Osteocyte (in vitro differentiated cells): ENCODE measurements at regions not wholly inside any gene's neighbourhood (a gene's known extent, or its start where the extent isn't known, plus 50 kb on each side); places are given as distances from the start of the nearest gene placed in this dataset.

Source experiments
- DNase-seq: peaks from one replicate; pipeline ENCODE4 v3.0.0; 2021; ENCODE audit warnings: mixed read lengths; ENCODE audit not compliant: unreplicated experiment; ENCODE audit errors: extremely low spot score
- H3K27ac Mint-ChIP-seq: one replicate; pipeline ENCODE4 v1.8.0; 2021; ENCODE audit warnings: mild to moderate bottlenecking, mixed read lengths; ENCODE audit not compliant: unreplicated experiment
- H3K27me3 Mint-ChIP-seq: one replicate; pipeline ENCODE4 v1.8.0; 2021; ENCODE audit warnings: mixed read lengths; ENCODE audit not compliant: unreplicated experiment
- H3K36me3 Mint-ChIP-seq: one replicate; pipeline ENCODE4 v1.8.0; 2021; ENCODE audit warnings: mixed read lengths; ENCODE audit not compliant: unreplicated experiment
- H3K4me1 Mint-ChIP-seq: one replicate; pipeline ENCODE4 v1.8.0; 2021; ENCODE audit warnings: mixed read lengths; ENCODE audit not compliant: unreplicated experiment
- H3K4me3 Mint-ChIP-seq: one replicate; pipeline ENCODE4 v1.8.0; 2021; ENCODE audit warnings: mild to moderate bottlenecking, moderate library complexity, mixed read lengths; ENCODE audit not compliant: unreplicated experiment
- H3K9me3 Mint-ChIP-seq: one replicate; pipeline ENCODE4 v1.8.0; 2021; ENCODE audit warnings: mixed read lengths; ENCODE audit not compliant: unreplicated experiment
- TF ChIP-seq, protein P1 (sequence below): fragments of 200-600 bp; sonication (generic); IDR thresholded peaks from 2 replicates; pipeline ENCODE4 v1.5.0; 2021; ENCODE audit warnings: antibody characterized with exemption, mild to moderate bottlenecking, moderate library complexity

DNA sequence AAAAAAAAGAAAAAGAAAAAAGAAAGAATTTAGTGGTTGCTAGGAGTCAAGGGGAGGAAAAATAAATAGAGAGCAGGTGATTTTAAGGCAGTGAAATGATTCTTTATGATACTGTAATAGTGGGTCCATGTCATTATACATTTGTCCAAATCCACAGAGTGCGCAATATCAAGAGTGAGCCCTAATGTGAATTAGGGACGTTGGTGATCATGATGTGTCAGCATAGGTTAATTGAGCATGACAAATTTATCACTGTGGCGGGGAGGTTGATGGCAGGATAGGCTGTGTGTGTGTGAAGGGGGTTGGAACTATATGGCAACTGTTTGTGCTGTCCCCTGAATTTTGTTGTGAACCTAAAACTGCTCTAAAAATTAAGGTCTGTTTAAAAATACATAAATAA lies 357.8 kb downstream of the ICE1 start:
- no peak for DNase-seq
- Mint-ChIP-seq H3K9me3 (peaks cover 3% of the 10 kb centered on the region), H3K27me3 (no peaks in the 10 kb centered on the region), H3K4me1 (no peaks in the 10 kb centered on the region), H3K27ac (no peak overlapping the region), H3K4me3 (no peak overlapping the region), H3K36me3 (no peaks in the 10 kb centered on the region)
- TF ChIP-seq, protein P1, sequence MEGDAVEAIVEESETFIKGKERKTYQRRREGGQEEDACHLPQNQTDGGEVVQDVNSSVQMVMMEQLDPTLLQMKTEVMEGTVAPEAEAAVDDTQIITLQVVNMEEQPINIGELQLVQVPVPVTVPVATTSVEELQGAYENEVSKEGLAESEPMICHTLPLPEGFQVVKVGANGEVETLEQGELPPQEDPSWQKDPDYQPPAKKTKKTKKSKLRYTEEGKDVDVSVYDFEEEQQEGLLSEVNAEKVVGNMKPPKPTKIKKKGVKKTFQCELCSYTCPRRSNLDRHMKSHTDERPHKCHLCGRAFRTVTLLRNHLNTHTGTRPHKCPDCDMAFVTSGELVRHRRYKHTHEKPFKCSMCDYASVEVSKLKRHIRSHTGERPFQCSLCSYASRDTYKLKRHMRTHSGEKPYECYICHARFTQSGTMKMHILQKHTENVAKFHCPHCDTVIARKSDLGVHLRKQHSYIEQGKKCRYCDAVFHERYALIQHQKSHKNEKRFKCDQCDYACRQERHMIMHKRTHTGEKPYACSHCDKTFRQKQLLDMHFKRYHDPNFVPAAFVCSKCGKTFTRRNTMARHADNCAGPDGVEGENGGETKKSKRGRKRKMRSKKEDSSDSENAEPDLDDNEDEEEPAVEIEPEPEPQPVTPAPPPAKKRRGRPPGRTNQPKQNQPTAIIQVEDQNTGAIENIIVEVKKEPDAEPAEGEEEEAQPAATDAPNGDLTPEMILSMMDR: no peak

DNA sequence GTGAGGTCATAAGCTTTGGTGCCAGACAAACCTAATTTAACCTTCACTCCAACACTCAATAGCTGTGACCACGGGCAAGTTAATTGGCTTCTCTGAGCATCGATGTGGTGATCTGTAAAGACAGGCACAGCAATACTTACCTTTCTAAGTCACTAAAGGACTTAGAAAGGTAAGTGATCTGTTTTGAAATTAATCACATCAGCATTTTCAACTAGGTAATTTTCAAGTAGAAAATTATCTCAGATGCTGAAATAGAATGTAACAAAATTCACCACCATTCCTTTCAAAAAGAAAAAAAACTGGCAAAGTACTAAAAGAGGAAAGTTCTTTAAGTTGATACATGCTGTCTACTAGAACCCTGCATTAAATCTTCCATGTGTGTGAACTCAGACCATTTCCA lies 354.5 kb downstream of the ICE1 start:
- TF ChIP-seq, protein P1: no peak

DNA sequence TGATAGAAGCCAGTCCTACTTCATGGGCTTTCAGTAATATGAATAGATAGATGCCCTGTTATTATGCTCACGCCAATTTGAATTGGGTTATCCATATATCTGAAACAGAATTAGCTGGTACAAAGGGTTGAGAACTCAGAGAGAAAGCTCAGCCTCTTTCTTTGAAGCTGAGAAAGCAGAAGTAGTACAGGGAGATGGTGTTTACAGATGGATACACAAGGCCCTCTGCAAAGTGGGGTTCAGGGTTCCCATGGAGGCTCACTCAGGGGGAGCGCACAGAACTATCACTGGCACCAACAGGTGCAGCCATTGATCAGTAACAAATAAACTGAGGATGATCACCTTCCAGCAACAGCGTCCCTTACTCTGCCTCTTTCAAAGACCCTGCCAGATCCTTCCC lies 349.7 kb downstream of the ICE1 start:
- H3K9me3 Mint-ChIP-seq: peaks cover 3% of the 10 kb centered on the region
- H3K4me3 Mint-ChIP-seq: no peak overlapping the region
- H3K27me3 Mint-ChIP-seq: no peaks in the 10 kb centered on the region
- H3K4me1 Mint-ChIP-seq: no peaks in the 10 kb centered on the region
- TF ChIP-seq, protein P1: no peak
- no peak overlapping the region for H3K27ac Mint-ChIP-seq
- no peaks in the 10 kb centered on the region for H3K36me3 Mint-ChIP-seq
- DNase-seq: no peak

More for the DNA sequence above, 354.5 kb downstream of the ICE1 start:
- Mint-ChIP-seq H3K27me3 (no peaks in the 10 kb centered on the region), H3K9me3 (peaks cover 3% of the 10 kb centered on the region), H3K4me1 (no peaks in the 10 kb centered on the region), H3K27ac (no peak overlapping the region), H3K4me3 (no peak overlapping the region), H3K36me3 (no peaks in the 10 kb centered on the region)
- no peak for DNase-seq

DNA sequence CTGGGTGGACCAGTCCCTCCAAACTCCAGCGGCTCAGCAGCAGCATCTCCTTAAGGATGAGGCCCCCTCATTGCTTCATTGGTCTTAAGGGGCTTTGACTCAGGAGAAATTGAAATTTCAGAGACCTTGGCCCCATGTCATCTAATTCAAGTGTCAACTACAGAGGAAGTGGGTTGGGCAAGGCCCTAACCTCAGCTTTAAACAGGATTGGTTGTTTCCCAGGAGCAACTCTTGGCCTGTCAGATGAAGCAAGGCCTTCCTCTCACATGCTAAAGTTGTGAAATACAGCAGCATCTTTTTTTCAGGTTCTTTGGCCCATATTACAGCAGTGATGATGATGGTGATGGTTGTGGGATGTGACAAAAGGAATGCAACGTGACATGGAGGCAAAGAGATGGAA lies 348.3 kb downstream of the ICE1 start:
- DNase-seq: no peak
- TF ChIP-seq, protein P1: no peak
- Mint-ChIP-seq H3K27ac (no peak overlapping the region), H3K4me3 (no peak overlapping the region), H3K9me3 (peaks cover 7% of the 10 kb centered on the region), H3K4me1 (no peaks in the 10 kb centered on the region), H3K36me3 (no peaks in the 10 kb centered on the region), H3K27me3 (no peaks in the 10 kb centered on the region)

DNA sequence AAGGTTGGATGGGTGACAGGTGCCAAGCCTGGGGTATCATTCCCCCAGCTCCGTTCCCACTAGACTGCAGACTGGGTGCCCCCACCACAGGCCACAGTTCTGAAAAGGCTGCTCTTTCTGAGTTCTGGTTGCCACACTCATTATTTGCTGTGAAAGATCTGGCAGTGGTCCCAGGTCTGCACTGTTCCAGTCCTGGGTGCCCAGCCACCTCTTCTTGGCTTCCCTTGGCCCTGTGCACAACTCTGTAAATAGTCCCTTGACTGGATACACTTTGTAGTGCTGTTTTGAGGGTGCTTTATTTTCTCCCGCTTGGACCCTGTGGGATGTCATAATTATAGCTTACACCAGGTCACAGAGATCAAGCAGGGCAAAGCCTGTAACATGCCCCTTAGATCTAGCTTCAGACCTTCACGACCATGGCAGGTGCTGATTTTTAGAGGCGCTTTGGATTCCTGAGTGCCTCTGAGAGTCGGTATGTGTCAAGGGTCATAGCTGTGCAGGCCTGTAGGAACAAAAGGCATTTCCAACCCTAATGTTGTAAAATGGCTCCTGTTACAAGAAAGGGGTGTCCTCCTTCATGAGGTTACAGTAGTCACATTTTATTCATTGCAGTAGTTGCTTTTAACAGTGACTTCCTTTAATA lies 344.9 kb downstream of the ICE1 start:
- Mint-ChIP-seq H3K27ac (no peak overlapping the region), H3K27me3 (no peaks in the 10 kb centered on the region), H3K4me1 (no peaks in the 10 kb centered on the region), H3K36me3 (no peaks in the 10 kb centered on the region), H3K9me3 (peaks cover 18% of the 10 kb centered on the region), H3K4me3 (no peak overlapping the region)
- no peak for DNase-seq
- TF ChIP-seq, protein P1: no peak
